GM21619 (cell line): ENCODE measurements at regions not wholly inside any gene's neighbourhood (a gene's known extent, or its start where the extent isn't known, plus 50 kb on each side); places are given as distances from the start of the nearest gene placed in this dataset.
"Not testable (repeated sequence)": the region's sequence is repeated elsewhere in the genome, so short reads cannot be mapped to it uniquely, and the experiment has no call there.

Experiments used
- ATAC-seq: cut with Tn5 transposase; IDR thresholded peaks from one replicate; pipeline ENCODE4 v1.9.1; 2021; ENCODE audit not compliant: unreplicated experiment

- not testable (repeated sequence) for ATAC-seq
These were observed 351.8 kb downstream of the CDY1 start for GRCh38 chrY:25973746-25974145.

- ATAC-seq, result not testable (repeated sequence)
These were observed 365.8 kb downstream of the CDY1 start for GRCh38 chrY:25987720-25988119.

GRCh38 chrY:25999848-26000247 is 377.9 kb downstream of the CDY1 start:
- ATAC-seq, result not testable (repeated sequence)

- ATAC-seq, result not testable (repeated sequence)
These were observed 425.4 kb downstream of the CDY1 start for GRCh38 chrY:26047365-26047764.

GRCh38 chrY:26057949-26058348 is 436.0 kb downstream of the CDY1 start:
- ATAC-seq, result not testable (repeated sequence)

GRCh38 chrY:26059229-26059628 is 437.3 kb downstream of the CDY1 start:
- ATAC-seq, result not testable (repeated sequence)

GRCh38 chrY:26073167-26073566 is 451.2 kb downstream of the CDY1 start:
- ATAC-seq, result peak; percentile 79

DNA sequence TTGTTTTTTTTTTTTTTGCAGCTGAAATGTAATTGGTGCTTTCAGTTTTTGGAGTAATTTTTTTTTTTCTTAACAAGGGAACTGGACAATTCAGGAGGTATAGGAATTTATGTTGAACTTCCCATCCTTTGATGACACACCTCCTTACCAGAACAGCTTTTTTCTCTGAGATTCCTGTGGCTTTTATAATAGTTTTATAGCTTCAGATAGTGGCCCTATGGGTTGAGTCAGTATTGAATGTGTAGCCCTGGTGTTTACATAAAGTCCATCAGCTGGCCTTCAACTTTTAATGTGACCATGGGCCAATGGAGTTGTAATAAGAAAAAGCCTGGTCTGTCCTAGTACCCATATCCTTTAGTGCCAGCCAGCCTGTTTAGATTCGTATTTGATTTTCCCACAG is 457.5 kb downstream of the CDY1 start:
- not testable (repeated sequence) for ATAC-seq

DNA sequence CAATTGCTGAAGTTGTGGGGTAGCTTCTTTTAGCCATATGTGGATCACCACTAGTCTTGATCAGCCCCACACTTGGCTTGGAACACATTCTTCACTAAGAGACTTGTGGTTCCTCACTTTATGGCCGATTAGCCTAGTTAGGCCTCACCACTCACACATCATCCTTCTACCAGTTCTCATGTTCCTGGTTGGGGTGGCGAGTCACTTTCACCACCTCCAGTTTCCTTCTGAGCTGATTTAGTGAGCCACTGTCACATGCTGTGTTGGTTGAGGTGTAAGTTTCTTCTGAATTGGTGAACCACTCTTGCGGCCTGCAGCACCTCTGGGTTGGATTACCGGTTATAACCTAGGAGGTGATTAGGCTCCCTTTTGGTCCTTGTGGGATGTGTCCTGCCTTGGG is 459.3 kb downstream of the CDY1 start:
- ATAC-seq, result not testable (repeated sequence)

DNA sequence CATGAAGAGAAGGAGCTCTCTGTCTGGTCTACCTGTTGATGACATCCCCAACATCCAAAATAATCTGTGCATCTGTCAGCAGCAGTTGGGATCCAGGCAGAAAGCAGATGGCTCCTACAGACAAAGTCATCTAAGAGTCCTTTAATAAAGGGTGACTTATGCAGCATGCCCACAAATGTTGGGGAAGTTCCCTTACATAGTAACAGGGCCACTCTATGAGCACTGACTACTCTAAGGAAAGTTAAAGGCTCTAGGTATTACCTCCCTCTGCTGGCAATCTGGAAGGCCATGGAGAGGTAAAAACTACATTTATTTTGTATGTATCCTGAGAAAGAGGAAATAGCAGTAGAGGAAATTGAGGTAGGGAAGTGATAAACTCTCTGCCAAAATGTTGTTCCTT is 465.2 kb downstream of the CDY1 start:
- ATAC-seq, result not testable (repeated sequence)
